H1 (cell line): ENCODE measurements at regions not wholly inside any gene's neighbourhood (a gene's known extent, or its start where the extent isn't known, plus 50 kb on each side); places are given as distances from the start of the nearest gene placed in this dataset.

Experiments used
- CTCF ChIA-PET: fragments of 300-600 bp; sonication (Branson Sonifier 250); formaldehyde crosslinking; loops from one replicate; lab custom pipeline; 2021; ENCODE audit not compliant: partially characterized antibody; lab: Charles Lee
- POLR2A ChIA-PET: fragments of 300-600 bp; sonication (Branson Sonifier 250); formaldehyde crosslinking; loops from one replicate; lab custom pipeline; 2021; ENCODE audit warnings: inconsistent platforms; ENCODE audit not compliant: partially characterized antibody; lab: Charles Lee
- DNase-seq, 2 experiments: peaks; one replicate each; pipeline versions ENCODE4 v3.0.0 to v3.0.0-alpha.2; 2010 to 2022; ENCODE audit warnings: low spot score in 2 of 2, low read depth in 1 of 2, mixed read lengths in 1 of 2
- FAIRE-seq: peaks from 2 replicates; lab custom pipeline; 2011; peaks lifted over from hg19 to GRCh38; lab: Jason Lieb, UNC
- H2AFZ ChIP-seq: 2 replicates; pipeline ENCODE4 v1.8.1; 2012; ENCODE audit warnings: low read length, inconsistent platforms
- H2AK5ac ChIP-seq: 2 replicates; pipeline ENCODE4 v1.6.1; 2013; ENCODE audit warnings: low read depth, low read length
- H2BK120ac ChIP-seq: replicated peaks from 2 replicates; pipeline ENCODE3; 2013; ENCODE audit warnings: low read depth, low read length, inconsistent platforms
- H2BK12ac ChIP-seq: 2 replicates; pipeline ENCODE4 v1.6.1; 2013; ENCODE audit warnings: low read depth, low read length
- H2BK15ac ChIP-seq: 2 replicates; pipeline ENCODE4 v1.6.1; 2013; ENCODE audit warnings: low read length
- H2BK20ac ChIP-seq: 2 replicates; pipeline ENCODE4 v1.6.1; 2013; ENCODE audit warnings: low read length
- H2BK5ac ChIP-seq: 2 replicates; pipeline ENCODE4 v1.6.1; 2013; ENCODE audit warnings: low read depth, low read length
- H3K14ac ChIP-seq: 2 replicates; pipeline ENCODE4 v1.6.1; 2013; ENCODE audit warnings: inconsistent platforms; ENCODE audit not compliant: insufficient read length
- H3K18ac ChIP-seq: 2 replicates; pipeline ENCODE4 v1.6.1; 2013; ENCODE audit warnings: low read length; ENCODE audit errors: extremely low read depth
- H3K23ac ChIP-seq: 2 replicates; pipeline ENCODE4 v1.6.1; 2013; ENCODE audit warnings: inconsistent platforms; ENCODE audit not compliant: insufficient read length
- H3K23me2 ChIP-seq: 2 replicates; pipeline ENCODE4 v1.6.1; 2013; ENCODE audit warnings: low read depth, low read length
- H3K27ac ChIP-seq: 2 replicates; pipeline ENCODE4 v1.6.1; 2011; ENCODE audit warnings: low read depth, low read length, inconsistent platforms
- H3K27me3 ChIP-seq, 4 experiments: replicated peaks in 1 of 4; 1 replicate in 1 of 4; 2 replicates in 3 of 4; pipeline versions ENCODE4 v1.6.1 to v1.8.1; 2011 to 2013; ENCODE audit warnings: low read length in 3 of 4, mild to moderate bottlenecking in 3 of 4, inconsistent platforms in 2 of 4, mixed read lengths in 2 of 4, moderate library complexity in 1 of 4; ENCODE audit not compliant: control insufficient read depth in 3 of 4, insufficient read depth in 3 of 4; ENCODE audit errors: extremely low read depth in 1 of 4
- H3K36me3 ChIP-seq, 4 experiments: 2 replicates each; pipeline versions ENCODE4 v1.6.1 to v1.8.1; 2011 to 2013; ENCODE audit warnings: mild to moderate bottlenecking in 4 of 4, low read length in 3 of 4, moderate library complexity in 2 of 4, control low read depth in 1 of 4, inconsistent platforms in 1 of 4; ENCODE audit not compliant: insufficient read depth in 4 of 4, control insufficient read depth in 2 of 4
- H3K4ac ChIP-seq: replicated peaks from 2 replicates; pipeline ENCODE3; 2013; ENCODE audit warnings: low read length, low read depth, mixed read lengths, inconsistent platforms; ENCODE audit not compliant: insufficient read length
- H3K4me1 ChIP-seq, 4 experiments: replicated peaks in 1 of 4; 1 replicate in 1 of 4; 2 replicates in 3 of 4; pipeline versions ENCODE4 v1.6.1 to v1.8.1; 2011 to 2013; ENCODE audit warnings: low read length in 3 of 4, inconsistent platforms in 2 of 4, mixed read lengths in 1 of 4; ENCODE audit not compliant: insufficient read depth in 4 of 4, control insufficient read depth in 3 of 4
- H3K4me2 ChIP-seq, 2 experiments: 2 replicates each; pipeline versions ENCODE4 v1.6.1 to v1.8.1; 2011 to 2013; ENCODE audit warnings: low read depth in 2 of 2, low read length in 2 of 2, control low read depth in 1 of 2, inconsistent platforms in 1 of 2, mild to moderate bottlenecking in 1 of 2; ENCODE audit not compliant: insufficient read depth in 1 of 2
- H3K4me3 ChIP-seq, 4 experiments: fragments of 200-600, 300-600 bp in 1 of 4; sonication (generic), shearing (Covaris generic), sonication (Bioruptor Twin) in 1 of 4; 2 replicates each; pipeline versions ENCODE4 v1.5.1 to v1.8.1; 2011 to 2016; ENCODE audit warnings: low read length in 4 of 4, low read depth in 3 of 4, control low read depth in 2 of 4, inconsistent platforms in 2 of 4, mild to moderate bottlenecking in 2 of 4, mixed read lengths in 1 of 4, moderate library complexity in 1 of 4; ENCODE audit not compliant: insufficient read depth in 2 of 4; ENCODE audit errors: extremely low read depth in 1 of 4
- H3K56ac ChIP-seq: replicated peaks from 2 replicates; pipeline ENCODE3; 2013; ENCODE audit warnings: low read depth, mild to moderate bottlenecking, mixed read lengths, low read length, inconsistent platforms; ENCODE audit not compliant: insufficient read length
- H3K79me1 ChIP-seq: 2 replicates; pipeline ENCODE4 v1.6.1; 2013; ENCODE audit warnings: low read depth, low read length, control low read depth
- H3K79me2 ChIP-seq, 2 experiments: 2 replicates each; pipeline versions ENCODE4 v1.6.1 to v1.8.1; 2012 to 2013; ENCODE audit warnings: low read length in 2 of 2, mild to moderate bottlenecking in 2 of 2, inconsistent platforms in 1 of 2; ENCODE audit not compliant: insufficient read depth in 2 of 2, control insufficient read depth in 1 of 2
- H3K9ac ChIP-seq, 4 experiments: replicated peaks in 1 of 4; 1 replicate in 1 of 4; 2 replicates in 3 of 4; pipeline versions ENCODE4 v1.6.1 to v1.8.1; 2011 to 2013; ENCODE audit warnings: low read depth in 3 of 4, low read length in 3 of 4, control low read depth in 2 of 4, mild to moderate bottlenecking in 2 of 4, moderate library complexity in 2 of 4, inconsistent platforms in 1 of 4; ENCODE audit errors: extremely low read depth in 1 of 4
- H3K9me3 ChIP-seq, 2 experiments: 2 replicates each; pipeline versions ENCODE4 v1.6.1 to v1.8.1; 2012 to 2013; ENCODE audit warnings: mild to moderate bottlenecking in 2 of 2, moderate library complexity in 2 of 2, control low read depth in 1 of 2, inconsistent platforms in 1 of 2, low read depth in 1 of 2, low read length in 1 of 2, mixed read lengths in 1 of 2; ENCODE audit not compliant: insufficient read depth in 2 of 2
- H4K20me1 ChIP-seq, 2 experiments: replicated peaks in 1 of 2; 2 replicates each; pipeline versions ENCODE3 to v1.8.1; 2011 to 2013; ENCODE audit warnings: inconsistent platforms in 2 of 2, low read length in 2 of 2, mild to moderate bottlenecking in 1 of 2; ENCODE audit not compliant: insufficient read depth in 2 of 2, control insufficient read depth in 1 of 2
- H4K5ac ChIP-seq: 2 replicates; pipeline ENCODE4 v1.6.1; 2013; ENCODE audit warnings: low read length, low read depth, mixed read lengths, inconsistent platforms; ENCODE audit not compliant: insufficient read length
- H4K8ac ChIP-seq: 2 replicates; pipeline ENCODE4 v1.8.0; 2013; ENCODE audit warnings: mild to moderate bottlenecking, moderate library complexity, low read length, inconsistent platforms; ENCODE audit not compliant: insufficient read depth; ENCODE audit errors: extremely low read depth
- H4K91ac ChIP-seq: replicated peaks from 2 replicates; pipeline ENCODE3; 2013; ENCODE audit warnings: low read length, mixed read lengths, inconsistent platforms; ENCODE audit not compliant: insufficient read length
- CREB1 ChIP-seq: IDR thresholded peaks from 2 replicates; pipeline ENCODE4 v1.6.1; 2012; ENCODE audit warnings: inconsistent platforms
- FOSL1 ChIP-seq: IDR thresholded peaks from 2 replicates; pipeline ENCODE4 v1.6.1; 2011; ENCODE audit warnings: mild to moderate bottlenecking, low read depth, low read length, moderate library complexity; ENCODE audit not compliant: insufficient read depth
- KDM5A ChIP-seq: fragments of 200-600 bp; IDR thresholded peaks from 2 replicates; pipeline ENCODE4 v1.7.1; 2012; ENCODE audit warnings: mild to moderate bottlenecking, low read length, inconsistent platforms, mixed read lengths
- NANOG ChIP-seq: IDR thresholded peaks from 2 replicates; pipeline ENCODE4 v1.6.1; 2011; ENCODE audit warnings: low read length, low read depth, mild to moderate bottlenecking, inconsistent platforms; ENCODE audit not compliant: insufficient read depth, poor library complexity, severe bottlenecking
- PHF8 ChIP-seq: fragments of 200-600 bp; sonication (generic); conservative IDR thresholded peaks from 2 replicates; pipeline ENCODE4 v1.7.1; 2012; ENCODE audit warnings: low read depth, mild to moderate bottlenecking, inconsistent platforms, low read length, moderate library complexity
- RFX5 ChIP-seq: IDR thresholded peaks from 2 replicates; pipeline ENCODE4 v1.6.1; 2011; ENCODE audit warnings: low read depth, low read length, improper control_type of control experiment, borderline replicate concordance
- SIRT6 ChIP-seq: IDR thresholded peaks from one replicate; pipeline ENCODE4 v1.7.1; 2012; ENCODE audit warnings: low read length, inconsistent platforms
- WGBS, 2 experiments: shearing (Covaris generic) in 1 of 2; methylation state at CpG; one replicate each; pipeline versions ENCODE4 v1.1.6 to v1.1.7; 2013 to 2015; ENCODE audit warnings: low lambda C conversion rate in 2 of 2, mixed read lengths in 2 of 2, inconsistent platforms in 1 of 2, low coverage in 1 of 2, missing lambda C conversion rate in 1 of 2; ENCODE audit not compliant: insufficient replicate concordance in 2 of 2, insufficient coverage in 1 of 2, insufficient read length in 1 of 2; ENCODE audit errors: extremely low coverage in 1 of 2, missing lambda C conversion rate in 1 of 2; 5-methylcytosine and 5-hydroxymethylcytosine counted together

- Histone ChIP-seq H4K91ac (no peak overlapping the region), H3K79me2 (no peaks in the 10 kb centered on the region), H3K56ac (no peak overlapping the region), H4K8ac (no peak overlapping the region), H3K27ac (no peak overlapping the region), H3K27me3 (no peaks in the 10 kb centered on the region), H3K4me2 (no peak overlapping the region), H3K9me3 (peaks cover 66 to 79% of the 10 kb centered on the region in 2 experiments), H3K23me2 (no peaks in the 10 kb centered on the region), H3K4ac (no peak overlapping the region), H2BK5ac (no peak overlapping the region), H2AFZ (no peak overlapping the region), H3K9ac (no peak overlapping the region), H3K4me3 (no peak overlapping the region), H3K4me1 (no peaks in the 10 kb centered on the region), H2AK5ac (no peak overlapping the region), H3K14ac (no peak overlapping the region), H3K23ac (no peak overlapping the region), H2BK20ac (no peak overlapping the region), H2BK12ac (no peak overlapping the region), H4K5ac (no peak overlapping the region), H2BK15ac (no peak overlapping the region), H4K20me1 (no peaks in the 10 kb centered on the region), H2BK120ac (no peak overlapping the region), H3K79me1 (no peaks in the 10 kb centered on the region), H3K18ac (no peak overlapping the region), H3K36me3 (no peaks in the 10 kb centered on the region)
- FAIRE-seq (no peak), DNase-seq (no peak)
- POLR2A ChIA-PET = no interaction called here
- 72% methylated on average over 6 of the region's 6 CpGs; no CpG with 5 or more reads in 1 of the 2 experiments for WGBS, 2 experiments
- CTCF ChIA-PET = no interaction called here
- TF ChIP-seq FOSL1 (no peak), KDM5A (no peak), SIRT6 (no peak), CREB1 (no peak), PHF8 (no peak), RFX5 (no peak), NANOG (no peak)
Measured at GRCh38 chr18:71025505-71026225, 736.8 kb downstream of the SOCS6 start.
